H1 (cell line): ENCODE measurements at regions not wholly inside any gene's neighbourhood (a gene's known extent, or its start where the extent isn't known, plus 50 kb on each side); places are given as distances from the start of the nearest gene placed in this dataset.

Experiments used
- CTCF ChIA-PET: fragments of 300-600 bp; sonication (Branson Sonifier 250); formaldehyde crosslinking; loops from one replicate; lab custom pipeline; 2021; ENCODE audit not compliant: partially characterized antibody; lab: Charles Lee
- POLR2A ChIA-PET: fragments of 300-600 bp; sonication (Branson Sonifier 250); formaldehyde crosslinking; loops from one replicate; lab custom pipeline; 2021; ENCODE audit warnings: inconsistent platforms; ENCODE audit not compliant: partially characterized antibody; lab: Charles Lee
- DNase-seq, 2 experiments: peaks; one replicate each; pipeline versions ENCODE4 v3.0.0 to v3.0.0-alpha.2; 2010 to 2022; ENCODE audit warnings: low spot score in 2 of 2, low read depth in 1 of 2, mixed read lengths in 1 of 2
- FAIRE-seq: peaks from 2 replicates; lab custom pipeline; 2011; peaks lifted over from hg19 to GRCh38; lab: Jason Lieb, UNC
- H2AFZ ChIP-seq: 2 replicates; pipeline ENCODE4 v1.8.1; 2012; ENCODE audit warnings: low read length, inconsistent platforms
- H2AK5ac ChIP-seq: 2 replicates; pipeline ENCODE4 v1.6.1; 2013; ENCODE audit warnings: low read depth, low read length
- H2BK120ac ChIP-seq: replicated peaks from 2 replicates; pipeline ENCODE3; 2013; ENCODE audit warnings: low read depth, low read length, inconsistent platforms
- H2BK12ac ChIP-seq: 2 replicates; pipeline ENCODE4 v1.6.1; 2013; ENCODE audit warnings: low read depth, low read length
- H2BK15ac ChIP-seq: 2 replicates; pipeline ENCODE4 v1.6.1; 2013; ENCODE audit warnings: low read length
- H2BK20ac ChIP-seq: 2 replicates; pipeline ENCODE4 v1.6.1; 2013; ENCODE audit warnings: low read length
- H2BK5ac ChIP-seq: 2 replicates; pipeline ENCODE4 v1.6.1; 2013; ENCODE audit warnings: low read depth, low read length
- H3K14ac ChIP-seq: 2 replicates; pipeline ENCODE4 v1.6.1; 2013; ENCODE audit warnings: inconsistent platforms; ENCODE audit not compliant: insufficient read length
- H3K18ac ChIP-seq: 2 replicates; pipeline ENCODE4 v1.6.1; 2013; ENCODE audit warnings: low read length; ENCODE audit errors: extremely low read depth
- H3K23ac ChIP-seq: 2 replicates; pipeline ENCODE4 v1.6.1; 2013; ENCODE audit warnings: inconsistent platforms; ENCODE audit not compliant: insufficient read length
- H3K23me2 ChIP-seq: 2 replicates; pipeline ENCODE4 v1.6.1; 2013; ENCODE audit warnings: low read depth, low read length
- H3K27ac ChIP-seq: 2 replicates; pipeline ENCODE4 v1.6.1; 2011; ENCODE audit warnings: low read depth, low read length, inconsistent platforms
- H3K27me3 ChIP-seq, 4 experiments: replicated peaks in 1 of 4; 1 replicate in 1 of 4; 2 replicates in 3 of 4; pipeline versions ENCODE4 v1.6.1 to v1.8.1; 2011 to 2013; ENCODE audit warnings: low read length in 3 of 4, mild to moderate bottlenecking in 3 of 4, inconsistent platforms in 2 of 4, mixed read lengths in 2 of 4, moderate library complexity in 1 of 4; ENCODE audit not compliant: control insufficient read depth in 3 of 4, insufficient read depth in 3 of 4; ENCODE audit errors: extremely low read depth in 1 of 4
- H3K36me3 ChIP-seq, 4 experiments: 2 replicates each; pipeline versions ENCODE4 v1.6.1 to v1.8.1; 2011 to 2013; ENCODE audit warnings: mild to moderate bottlenecking in 4 of 4, low read length in 3 of 4, moderate library complexity in 2 of 4, control low read depth in 1 of 4, inconsistent platforms in 1 of 4; ENCODE audit not compliant: insufficient read depth in 4 of 4, control insufficient read depth in 2 of 4
- H3K4ac ChIP-seq: replicated peaks from 2 replicates; pipeline ENCODE3; 2013; ENCODE audit warnings: low read length, low read depth, mixed read lengths, inconsistent platforms; ENCODE audit not compliant: insufficient read length
- H3K4me1 ChIP-seq, 4 experiments: replicated peaks in 1 of 4; 1 replicate in 1 of 4; 2 replicates in 3 of 4; pipeline versions ENCODE4 v1.6.1 to v1.8.1; 2011 to 2013; ENCODE audit warnings: low read length in 3 of 4, inconsistent platforms in 2 of 4, mixed read lengths in 1 of 4; ENCODE audit not compliant: insufficient read depth in 4 of 4, control insufficient read depth in 3 of 4
- H3K4me2 ChIP-seq, 2 experiments: 2 replicates each; pipeline versions ENCODE4 v1.6.1 to v1.8.1; 2011 to 2013; ENCODE audit warnings: low read depth in 2 of 2, low read length in 2 of 2, control low read depth in 1 of 2, inconsistent platforms in 1 of 2, mild to moderate bottlenecking in 1 of 2; ENCODE audit not compliant: insufficient read depth in 1 of 2
- H3K4me3 ChIP-seq, 4 experiments: fragments of 200-600, 300-600 bp in 1 of 4; sonication (generic), shearing (Covaris generic), sonication (Bioruptor Twin) in 1 of 4; 2 replicates each; pipeline versions ENCODE4 v1.5.1 to v1.8.1; 2011 to 2016; ENCODE audit warnings: low read length in 4 of 4, low read depth in 3 of 4, control low read depth in 2 of 4, inconsistent platforms in 2 of 4, mild to moderate bottlenecking in 2 of 4, mixed read lengths in 1 of 4, moderate library complexity in 1 of 4; ENCODE audit not compliant: insufficient read depth in 2 of 4; ENCODE audit errors: extremely low read depth in 1 of 4
- H3K56ac ChIP-seq: replicated peaks from 2 replicates; pipeline ENCODE3; 2013; ENCODE audit warnings: low read depth, mild to moderate bottlenecking, mixed read lengths, low read length, inconsistent platforms; ENCODE audit not compliant: insufficient read length
- H3K79me1 ChIP-seq: 2 replicates; pipeline ENCODE4 v1.6.1; 2013; ENCODE audit warnings: low read depth, low read length, control low read depth
- H3K79me2 ChIP-seq, 2 experiments: 2 replicates each; pipeline versions ENCODE4 v1.6.1 to v1.8.1; 2012 to 2013; ENCODE audit warnings: low read length in 2 of 2, mild to moderate bottlenecking in 2 of 2, inconsistent platforms in 1 of 2; ENCODE audit not compliant: insufficient read depth in 2 of 2, control insufficient read depth in 1 of 2
- H3K9ac ChIP-seq, 4 experiments: replicated peaks in 1 of 4; 1 replicate in 1 of 4; 2 replicates in 3 of 4; pipeline versions ENCODE4 v1.6.1 to v1.8.1; 2011 to 2013; ENCODE audit warnings: low read depth in 3 of 4, low read length in 3 of 4, control low read depth in 2 of 4, mild to moderate bottlenecking in 2 of 4, moderate library complexity in 2 of 4, inconsistent platforms in 1 of 4; ENCODE audit errors: extremely low read depth in 1 of 4
- H3K9me3 ChIP-seq, 2 experiments: 2 replicates each; pipeline versions ENCODE4 v1.6.1 to v1.8.1; 2012 to 2013; ENCODE audit warnings: mild to moderate bottlenecking in 2 of 2, moderate library complexity in 2 of 2, control low read depth in 1 of 2, inconsistent platforms in 1 of 2, low read depth in 1 of 2, low read length in 1 of 2, mixed read lengths in 1 of 2; ENCODE audit not compliant: insufficient read depth in 2 of 2
- H4K20me1 ChIP-seq, 2 experiments: replicated peaks in 1 of 2; 2 replicates each; pipeline versions ENCODE3 to v1.8.1; 2011 to 2013; ENCODE audit warnings: inconsistent platforms in 2 of 2, low read length in 2 of 2, mild to moderate bottlenecking in 1 of 2; ENCODE audit not compliant: insufficient read depth in 2 of 2, control insufficient read depth in 1 of 2
- H4K5ac ChIP-seq: 2 replicates; pipeline ENCODE4 v1.6.1; 2013; ENCODE audit warnings: low read length, low read depth, mixed read lengths, inconsistent platforms; ENCODE audit not compliant: insufficient read length
- H4K8ac ChIP-seq: 2 replicates; pipeline ENCODE4 v1.8.0; 2013; ENCODE audit warnings: mild to moderate bottlenecking, moderate library complexity, low read length, inconsistent platforms; ENCODE audit not compliant: insufficient read depth; ENCODE audit errors: extremely low read depth
- H4K91ac ChIP-seq: replicated peaks from 2 replicates; pipeline ENCODE3; 2013; ENCODE audit warnings: low read length, mixed read lengths, inconsistent platforms; ENCODE audit not compliant: insufficient read length
- BCL11A ChIP-seq, 2 experiments: IDR thresholded peaks; one replicate each; pipeline ENCODE4 v1.6.1; 2011; ENCODE audit warnings: low read depth in 2 of 2, low read length in 2 of 2, mild to moderate bottlenecking in 2 of 2
- POU5F1 ChIP-seq: IDR thresholded peaks from 2 replicates; pipeline ENCODE4 v1.6.1; 2011; ENCODE audit warnings: low read depth, mild to moderate bottlenecking, low read length, moderate library complexity
- TBP ChIP-seq: IDR thresholded peaks from 2 replicates; pipeline ENCODE4 v1.6.1; 2011; ENCODE audit warnings: low read depth, low read length, improper control_type of control experiment
- WGBS, 2 experiments: shearing (Covaris generic) in 1 of 2; methylation state at CpG; one replicate each; pipeline versions ENCODE4 v1.1.6 to v1.1.7; 2013 to 2015; ENCODE audit warnings: low lambda C conversion rate in 2 of 2, mixed read lengths in 2 of 2, inconsistent platforms in 1 of 2, low coverage in 1 of 2, missing lambda C conversion rate in 1 of 2; ENCODE audit not compliant: insufficient replicate concordance in 2 of 2, insufficient coverage in 1 of 2, insufficient read length in 1 of 2; ENCODE audit errors: extremely low coverage in 1 of 2, missing lambda C conversion rate in 1 of 2; 5-methylcytosine and 5-hydroxymethylcytosine counted together
- TF ChIP-seq, protein P1 (sequence below): IDR thresholded peaks from 2 replicates; pipeline ENCODE4 v1.6.1; 2011; ENCODE audit warnings: low read depth, mild to moderate bottlenecking, low read length; ENCODE audit not compliant: insufficient read depth
- TF ChIP-seq, protein P2 (sequence below), 3 experiments: IDR thresholded peaks; 1 replicate in 2 of 3; 2 replicates in 1 of 3; pipeline versions ENCODE4 v1.5.1 to v1.6.1; 2011; ENCODE audit warnings: low read length in 3 of 3, mild to moderate bottlenecking in 3 of 3, inconsistent platforms in 2 of 3, low read depth in 1 of 3, moderate library complexity in 1 of 3; ENCODE audit not compliant: insufficient read depth in 1 of 3; ENCODE audit errors: control extremely low read depth in 1 of 3

DNA sequence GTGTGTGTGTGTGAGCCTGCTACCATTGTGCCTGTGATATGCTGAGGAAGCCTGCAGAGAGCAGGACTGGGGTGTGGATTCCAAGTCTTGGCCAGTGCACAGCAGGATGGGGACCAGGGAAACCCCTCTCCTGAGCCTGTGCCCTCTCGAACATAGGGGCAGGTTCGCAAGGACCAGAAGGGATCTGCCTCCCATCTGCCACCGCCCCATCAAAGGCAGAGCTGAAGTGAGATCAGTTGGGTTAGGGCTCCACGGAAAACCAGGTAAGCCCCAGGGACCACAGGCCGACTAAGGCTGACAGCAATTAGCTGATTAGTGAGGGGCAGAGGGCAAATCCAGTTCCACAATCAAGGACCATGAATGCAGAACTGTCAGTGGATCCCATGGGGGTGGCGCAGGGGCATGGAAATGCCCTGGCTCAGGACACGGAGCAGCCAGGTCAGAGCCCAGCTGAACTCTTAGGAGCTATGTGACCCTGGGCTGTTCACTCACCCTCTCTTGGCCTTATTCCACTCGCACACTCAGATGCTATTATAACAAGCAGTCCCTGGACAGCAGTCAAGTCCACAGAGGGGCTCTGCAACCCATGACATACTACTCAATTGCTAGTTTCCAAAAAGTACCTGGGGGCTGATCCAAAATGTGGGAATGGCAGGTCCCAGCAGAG lies 84.2 kb upstream of the ID2 start:
- peaks cover 0 to 2% (median under 1%) of the 10 kb centered on the region in 4 experiments; a peak in 1 of 7 replicates for H3K4me1 ChIP-seq
- 88% methylated on average over 8 of the region's 8 CpGs; no CpG with 5 or more reads in 1 of the 2 experiments for WGBS, 2 experiments
- no peaks in the 10 kb centered on the region for H3K79me2 ChIP-seq
- H3K79me1 ChIP-seq = no peaks in the 10 kb centered on the region; the same call in 1 of the 2 replicates
- peaks cover 12% of the 10 kb centered on the region; the same call in 1 of the 2 replicates for H3K23me2 ChIP-seq
- no peak overlapping the region for H4K91ac ChIP-seq
- ChIA-PET CTCF (no interaction called here), POLR2A (no interaction called here)
- H3K14ac ChIP-seq = no peak overlapping the region
- no peaks in the 10 kb centered on the region for H3K36me3 ChIP-seq
- no peak overlapping the region for H2BK5ac ChIP-seq
- no peak overlapping the region for H3K4ac ChIP-seq
- H3K18ac ChIP-seq = no peak overlapping the region
- H2BK15ac ChIP-seq = peak overlapping the region; percentile 83; the same call in 1 of the 2 replicates
- no peak overlapping the region for H3K4me3 ChIP-seq
- no peak overlapping the region for H2AFZ ChIP-seq
- H4K8ac ChIP-seq = peak overlapping the region; percentile 71; the same call in 1 of the 2 replicates
- H4K5ac ChIP-seq = no peak overlapping the region
- no peak overlapping the region for H3K56ac ChIP-seq
- peak overlapping the region; percentile 43 for H2AK5ac ChIP-seq
- no peak overlapping the region for H3K9ac ChIP-seq
- no peak overlapping the region for H2BK120ac ChIP-seq
- no peak for FAIRE-seq
- H3K4me2 ChIP-seq = no peak overlapping the region
- H2BK20ac ChIP-seq = no peak overlapping the region
- H4K20me1 ChIP-seq = peaks cover 0 to 8% of the 10 kb centered on the region in 2 experiments
- no peaks in the 10 kb centered on the region; a peak in 1 of 7 replicates for H3K27me3 ChIP-seq
- H3K9me3 ChIP-seq = no peaks in the 10 kb centered on the region
- no peak overlapping the region for H3K27ac ChIP-seq
- no peak for DNase-seq
- H2BK12ac ChIP-seq = no peak overlapping the region
- H3K23ac ChIP-seq = no peak overlapping the region
- no peak for TF ChIP-seq TBP
- TF ChIP-seq, protein P1, sequence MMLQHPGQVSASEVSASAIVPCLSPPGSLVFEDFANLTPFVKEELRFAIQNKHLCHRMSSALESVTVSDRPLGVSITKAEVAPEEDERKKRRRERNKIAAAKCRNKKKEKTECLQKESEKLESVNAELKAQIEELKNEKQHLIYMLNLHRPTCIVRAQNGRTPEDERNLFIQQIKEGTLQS = no peak
- TF ChIP-seq BCL11A (IDR thresholded peaks at IDR 0.05; ENCODE audit: low read depth in 2 of 2, low read length in 2 of 2) = no peak
- TF ChIP-seq, protein P2, sequence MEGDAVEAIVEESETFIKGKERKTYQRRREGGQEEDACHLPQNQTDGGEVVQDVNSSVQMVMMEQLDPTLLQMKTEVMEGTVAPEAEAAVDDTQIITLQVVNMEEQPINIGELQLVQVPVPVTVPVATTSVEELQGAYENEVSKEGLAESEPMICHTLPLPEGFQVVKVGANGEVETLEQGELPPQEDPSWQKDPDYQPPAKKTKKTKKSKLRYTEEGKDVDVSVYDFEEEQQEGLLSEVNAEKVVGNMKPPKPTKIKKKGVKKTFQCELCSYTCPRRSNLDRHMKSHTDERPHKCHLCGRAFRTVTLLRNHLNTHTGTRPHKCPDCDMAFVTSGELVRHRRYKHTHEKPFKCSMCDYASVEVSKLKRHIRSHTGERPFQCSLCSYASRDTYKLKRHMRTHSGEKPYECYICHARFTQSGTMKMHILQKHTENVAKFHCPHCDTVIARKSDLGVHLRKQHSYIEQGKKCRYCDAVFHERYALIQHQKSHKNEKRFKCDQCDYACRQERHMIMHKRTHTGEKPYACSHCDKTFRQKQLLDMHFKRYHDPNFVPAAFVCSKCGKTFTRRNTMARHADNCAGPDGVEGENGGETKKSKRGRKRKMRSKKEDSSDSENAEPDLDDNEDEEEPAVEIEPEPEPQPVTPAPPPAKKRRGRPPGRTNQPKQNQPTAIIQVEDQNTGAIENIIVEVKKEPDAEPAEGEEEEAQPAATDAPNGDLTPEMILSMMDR (IDR thresholded peaks at IDR 0.05; ENCODE audit: control extremely low read depth in 1 of 3, insufficient read depth in 1 of 3, low read depth in 1 of 3, low read length in 3 of 3) = no peak
- TF ChIP-seq POU5F1 = no peak
